ENCODE measurements at regions not wholly inside any gene's neighbourhood (a gene's known extent, or its start where the extent isn't known, plus 50 kb on each side); places are given as distances from the start of the nearest gene placed in this dataset.

- in situ Hi-C loops (cut with MboI; ENCODE audit: low sequenced_read_pairs, unreplicated experiment): no loop called here
- no peak for TF ChIP-seq CTCF (IDR thresholded peaks at IDR 0.05; ENCODE audit: borderline replicate concordance, control extremely low read depth, extremely low read depth, insufficient read depth, missing control alignments)
- no peak for DNase-seq (ENCODE audit: low spot score)
Measured at GRCh38 chr16:7101054-7101453, 231.6 kb upstream of the RBFOX1 start.

GRCh38 chr16:7097518-7097917 lies 235.1 kb upstream of the RBFOX1 start:
- no peak for DNase-seq (ENCODE audit: low spot score)
- in situ Hi-C loops (cut with MboI; ENCODE audit: low sequenced_read_pairs, unreplicated experiment): no loop called here
- TF ChIP-seq CTCF (IDR thresholded peaks at IDR 0.05; ENCODE audit: borderline replicate concordance, control extremely low read depth, extremely low read depth, insufficient read depth, missing control alignments): no peak

GRCh38 chr16:7093511-7093910 lies 239.1 kb upstream of the RBFOX1 start:
- in situ Hi-C loops (cut with MboI; ENCODE audit: low sequenced_read_pairs, unreplicated experiment): no loop called here
- TF ChIP-seq CTCF (IDR thresholded peaks at IDR 0.05; ENCODE audit: borderline replicate concordance, control extremely low read depth, extremely low read depth, insufficient read depth, missing control alignments): no peak
- no peak for DNase-seq (ENCODE audit: low spot score)

GRCh38 chr16:7090628-7091115 lies 242.0 kb upstream of the RBFOX1 start:
- no peak for TF ChIP-seq CTCF (IDR thresholded peaks at IDR 0.05; ENCODE audit: borderline replicate concordance, control extremely low read depth, extremely low read depth, insufficient read depth, missing control alignments)
- in situ Hi-C loops (cut with MboI; ENCODE audit: low sequenced_read_pairs, unreplicated experiment): no loop called here
- no peak for DNase-seq (ENCODE audit: low spot score)

GRCh38 chr16:7089751-7090150 lies 242.9 kb upstream of the RBFOX1 start:
- DNase-seq (ENCODE audit: low spot score): no peak
- TF ChIP-seq CTCF (IDR thresholded peaks at IDR 0.05; ENCODE audit: borderline replicate concordance, control extremely low read depth, extremely low read depth, insufficient read depth, missing control alignments): no peak
- in situ Hi-C loops (cut with MboI; ENCODE audit: low sequenced_read_pairs, unreplicated experiment): no loop called here

GRCh38 chr16:7088711-7089110 lies 243.9 kb upstream of the RBFOX1 start:
- no peak for TF ChIP-seq CTCF (IDR thresholded peaks at IDR 0.05; ENCODE audit: borderline replicate concordance, control extremely low read depth, extremely low read depth, insufficient read depth, missing control alignments)
- no peak for DNase-seq (ENCODE audit: low spot score)
- in situ Hi-C loops (cut with MboI; ENCODE audit: low sequenced_read_pairs, unreplicated experiment): no loop called here

Measured in GM13976 (cell line).